B cell (primary cell): ENCODE measurements at regions not wholly inside any gene's neighbourhood (a gene's known extent, or its start where the extent isn't known, plus 50 kb on each side); places are given as distances from the start of the nearest gene placed in this dataset.

Experiments used
- EZH2 ChIP-seq: IDR thresholded peaks from 2 replicates; pipeline ENCODE4 v1.6.1; 2012; ENCODE audit warnings: borderline replicate concordance, low read depth, mild to moderate bottlenecking, moderate library complexity, low read length; ENCODE audit not compliant: insufficient read depth, poor library complexity, severe bottlenecking
- TF ChIP-seq, protein P1 (sequence below): fragments of 200-600 bp; IDR thresholded peaks from one replicate; pipeline ENCODE4 v1.8.0; 2022; ENCODE audit warnings: antibody characterized with exemption, mild to moderate bottlenecking

DNA sequence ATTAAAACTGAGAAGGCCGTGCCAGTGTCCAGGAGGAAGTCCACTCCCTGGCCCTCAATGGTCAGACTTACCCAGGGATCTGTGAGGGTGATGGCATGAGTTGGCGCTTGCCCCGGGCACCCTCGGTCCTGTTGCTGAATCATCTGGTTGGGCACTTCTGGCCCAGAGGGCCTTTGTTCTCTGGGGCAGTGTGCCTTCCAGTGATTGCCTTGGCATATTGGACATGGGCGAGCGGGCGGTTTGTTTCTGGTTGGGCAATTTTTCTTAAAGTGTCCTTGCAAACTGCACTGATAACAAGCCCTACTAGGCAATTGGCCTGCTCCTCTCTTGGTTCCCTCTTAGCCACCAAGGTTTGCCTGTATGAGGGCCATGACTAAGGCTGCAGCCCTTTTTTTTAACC is 69.5 kb upstream of the ZDHHC17 start:
- TF ChIP-seq, protein P1, sequence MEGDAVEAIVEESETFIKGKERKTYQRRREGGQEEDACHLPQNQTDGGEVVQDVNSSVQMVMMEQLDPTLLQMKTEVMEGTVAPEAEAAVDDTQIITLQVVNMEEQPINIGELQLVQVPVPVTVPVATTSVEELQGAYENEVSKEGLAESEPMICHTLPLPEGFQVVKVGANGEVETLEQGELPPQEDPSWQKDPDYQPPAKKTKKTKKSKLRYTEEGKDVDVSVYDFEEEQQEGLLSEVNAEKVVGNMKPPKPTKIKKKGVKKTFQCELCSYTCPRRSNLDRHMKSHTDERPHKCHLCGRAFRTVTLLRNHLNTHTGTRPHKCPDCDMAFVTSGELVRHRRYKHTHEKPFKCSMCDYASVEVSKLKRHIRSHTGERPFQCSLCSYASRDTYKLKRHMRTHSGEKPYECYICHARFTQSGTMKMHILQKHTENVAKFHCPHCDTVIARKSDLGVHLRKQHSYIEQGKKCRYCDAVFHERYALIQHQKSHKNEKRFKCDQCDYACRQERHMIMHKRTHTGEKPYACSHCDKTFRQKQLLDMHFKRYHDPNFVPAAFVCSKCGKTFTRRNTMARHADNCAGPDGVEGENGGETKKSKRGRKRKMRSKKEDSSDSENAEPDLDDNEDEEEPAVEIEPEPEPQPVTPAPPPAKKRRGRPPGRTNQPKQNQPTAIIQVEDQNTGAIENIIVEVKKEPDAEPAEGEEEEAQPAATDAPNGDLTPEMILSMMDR, result no peak
- TF ChIP-seq EZH2, result no peak
